ENCODE measurements at regions not wholly inside any gene's neighbourhood (a gene's known extent, or its start where the extent isn't known, plus 50 kb on each side); places are given as distances from the start of the nearest gene placed in this dataset.

DNA sequence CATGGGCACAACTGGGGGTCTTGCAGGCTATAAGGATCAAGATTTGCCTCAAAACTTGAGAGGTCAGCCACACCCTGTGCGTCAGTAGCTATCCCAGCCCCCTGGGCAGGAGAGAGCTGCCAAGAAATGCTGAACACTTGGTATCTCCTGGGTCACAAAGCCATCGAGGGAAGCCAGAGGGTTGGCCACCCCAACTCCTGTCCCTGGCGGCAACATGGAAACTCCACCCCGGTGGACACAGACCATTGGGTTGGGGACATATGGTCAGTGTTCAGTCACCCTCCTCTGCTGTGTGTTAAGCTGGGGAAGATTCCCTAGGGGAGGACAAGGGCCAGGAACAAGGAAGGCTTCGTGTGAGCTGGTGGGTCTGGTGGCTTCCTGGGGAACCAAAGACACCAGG lies 140.6 kb downstream of the C5orf15 start:
- DNase-seq (ENCODE audit: low read depth) = no peak
- TF ChIP-seq, protein P1, sequence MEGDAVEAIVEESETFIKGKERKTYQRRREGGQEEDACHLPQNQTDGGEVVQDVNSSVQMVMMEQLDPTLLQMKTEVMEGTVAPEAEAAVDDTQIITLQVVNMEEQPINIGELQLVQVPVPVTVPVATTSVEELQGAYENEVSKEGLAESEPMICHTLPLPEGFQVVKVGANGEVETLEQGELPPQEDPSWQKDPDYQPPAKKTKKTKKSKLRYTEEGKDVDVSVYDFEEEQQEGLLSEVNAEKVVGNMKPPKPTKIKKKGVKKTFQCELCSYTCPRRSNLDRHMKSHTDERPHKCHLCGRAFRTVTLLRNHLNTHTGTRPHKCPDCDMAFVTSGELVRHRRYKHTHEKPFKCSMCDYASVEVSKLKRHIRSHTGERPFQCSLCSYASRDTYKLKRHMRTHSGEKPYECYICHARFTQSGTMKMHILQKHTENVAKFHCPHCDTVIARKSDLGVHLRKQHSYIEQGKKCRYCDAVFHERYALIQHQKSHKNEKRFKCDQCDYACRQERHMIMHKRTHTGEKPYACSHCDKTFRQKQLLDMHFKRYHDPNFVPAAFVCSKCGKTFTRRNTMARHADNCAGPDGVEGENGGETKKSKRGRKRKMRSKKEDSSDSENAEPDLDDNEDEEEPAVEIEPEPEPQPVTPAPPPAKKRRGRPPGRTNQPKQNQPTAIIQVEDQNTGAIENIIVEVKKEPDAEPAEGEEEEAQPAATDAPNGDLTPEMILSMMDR (IDR thresholded peaks at IDR 0.05; ENCODE audit: insufficient read depth, low read depth, low read length) = no peak
- H3K4me3 ChIP-seq (ENCODE audit: low read depth, low read length) = no peak overlapping the region

DNA sequence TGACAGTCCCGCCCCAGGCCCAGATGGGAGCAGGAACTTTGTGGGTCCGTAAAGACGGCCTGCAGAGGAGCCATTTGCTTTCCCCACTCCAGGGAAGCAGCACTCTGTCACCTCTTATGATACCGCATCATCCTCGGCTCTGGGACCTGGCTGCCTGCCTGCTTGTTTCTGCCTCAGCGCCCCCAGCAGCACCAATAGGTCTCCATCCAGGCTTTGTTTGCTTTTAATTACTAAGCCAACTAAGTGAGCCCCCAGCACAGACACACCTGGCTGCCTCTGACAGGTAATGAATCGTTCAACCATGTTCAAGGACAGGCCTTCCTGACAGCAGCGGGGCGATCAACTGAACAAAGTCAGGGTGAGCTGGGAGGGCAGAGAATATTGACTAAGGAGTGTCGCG lies 141.4 kb downstream of the C5orf15 start:
- TF ChIP-seq, protein P1 (IDR thresholded peaks at IDR 0.05; ENCODE audit: insufficient read depth, low read depth, low read length) = no peak

DNA sequence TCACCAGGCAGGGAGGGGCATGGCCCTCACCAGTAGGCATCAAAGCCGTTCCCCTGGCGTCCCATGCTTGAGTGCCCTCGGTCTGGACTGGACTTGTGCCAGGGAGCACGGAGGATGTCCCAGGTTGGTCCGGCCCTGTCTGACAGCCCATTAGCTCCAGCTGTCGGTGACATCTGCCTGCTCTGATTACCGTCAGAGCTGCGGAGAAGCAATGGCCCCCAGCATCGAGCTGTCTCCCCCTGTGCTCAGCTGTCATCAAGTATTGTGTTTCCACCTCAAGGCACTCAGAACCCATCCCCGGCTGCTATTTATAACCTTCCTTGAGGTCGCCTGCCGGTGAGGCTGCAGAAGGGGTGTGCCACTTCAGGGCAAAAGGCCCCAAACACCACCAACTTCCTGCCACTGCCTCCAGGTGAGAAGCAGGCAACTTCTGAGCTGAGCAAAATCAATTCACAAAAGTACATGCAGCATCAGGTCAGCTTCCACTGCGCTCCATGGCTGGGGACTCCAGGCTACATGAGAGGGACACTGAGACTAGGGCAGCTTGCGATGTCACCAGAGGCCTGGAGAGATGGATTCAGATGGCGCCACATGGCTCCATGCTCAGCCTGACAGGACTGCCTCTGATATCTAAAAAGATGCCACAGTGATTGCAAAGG lies 142.7 kb downstream of the C5orf15 start:
- DNase-seq (ENCODE audit: low read depth) = no peak
- no peak overlapping the region for H3K4me3 ChIP-seq (ENCODE audit: low read depth, low read length)
- TF ChIP-seq, protein P1 (IDR thresholded peaks at IDR 0.05; ENCODE audit: insufficient read depth, low read depth, low read length) = no peak

More for the DNA sequence above, 141.4 kb downstream of the C5orf15 start:
- no peak overlapping the region for H3K4me3 ChIP-seq (ENCODE audit: low read depth, low read length)
- DNase-seq (ENCODE audit: low read depth) = no peak

DNA sequence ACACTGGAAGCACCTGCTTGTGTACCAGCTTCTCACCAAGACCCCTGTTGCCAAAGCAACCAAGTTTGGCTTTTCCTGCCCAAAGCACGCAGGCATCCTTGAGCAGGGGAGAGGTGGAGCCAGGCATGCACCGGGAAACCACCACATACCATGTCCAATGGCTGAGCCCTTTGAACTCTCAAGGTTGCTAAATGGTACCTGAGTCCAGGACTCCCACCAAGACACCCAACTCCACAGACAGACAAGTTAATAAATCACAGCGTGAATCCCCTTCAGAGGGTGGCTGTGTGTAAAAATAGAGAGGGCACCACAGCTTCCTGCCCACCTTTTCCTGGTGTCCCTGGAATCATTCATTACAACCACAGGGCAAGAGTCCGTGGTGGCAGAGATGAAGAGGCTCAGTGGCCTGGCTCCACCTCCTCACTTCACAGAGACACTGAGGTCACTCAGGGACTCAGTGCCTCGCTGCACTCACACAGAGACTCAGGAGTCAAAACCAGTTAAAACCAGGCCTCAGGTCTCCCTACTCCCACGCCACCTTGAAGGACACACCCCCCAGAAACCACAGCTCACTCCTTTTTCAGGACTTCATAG lies 143.7 kb downstream of the C5orf15 start:
- no peak for DNase-seq (ENCODE audit: low read depth)
- H3K4me3 ChIP-seq (ENCODE audit: low read depth, low read length) = no peak overlapping the region
- TF ChIP-seq, protein P1 (IDR thresholded peaks at IDR 0.05; ENCODE audit: insufficient read depth, low read depth, low read length) = no peak

DNA sequence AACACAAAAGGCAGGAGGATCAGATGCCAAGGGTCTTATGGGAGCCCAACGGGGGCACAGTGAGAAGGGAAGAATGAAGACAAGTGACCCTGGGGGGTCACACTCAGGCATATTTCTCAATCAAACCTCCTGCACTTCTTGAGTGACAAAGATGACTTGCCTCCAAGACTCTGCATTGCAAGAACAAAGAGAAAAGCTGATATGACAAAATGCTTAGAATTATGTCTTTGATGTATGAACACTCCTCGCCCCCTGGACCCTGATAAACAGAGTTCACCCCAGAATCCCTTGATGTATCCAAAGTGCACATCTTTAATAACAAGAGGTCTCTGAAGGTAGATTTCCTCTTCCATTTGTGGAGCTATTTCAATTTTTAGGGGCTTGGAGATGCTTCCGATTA lies 146.5 kb downstream of the C5orf15 start:
- TF ChIP-seq, protein P1 (IDR thresholded peaks at IDR 0.05; ENCODE audit: insufficient read depth, low read depth, low read length) = no peak
- DNase-seq (ENCODE audit: low read depth) = no peak
- H3K4me3 ChIP-seq (ENCODE audit: low read depth, low read length) = no peak overlapping the region

DNA sequence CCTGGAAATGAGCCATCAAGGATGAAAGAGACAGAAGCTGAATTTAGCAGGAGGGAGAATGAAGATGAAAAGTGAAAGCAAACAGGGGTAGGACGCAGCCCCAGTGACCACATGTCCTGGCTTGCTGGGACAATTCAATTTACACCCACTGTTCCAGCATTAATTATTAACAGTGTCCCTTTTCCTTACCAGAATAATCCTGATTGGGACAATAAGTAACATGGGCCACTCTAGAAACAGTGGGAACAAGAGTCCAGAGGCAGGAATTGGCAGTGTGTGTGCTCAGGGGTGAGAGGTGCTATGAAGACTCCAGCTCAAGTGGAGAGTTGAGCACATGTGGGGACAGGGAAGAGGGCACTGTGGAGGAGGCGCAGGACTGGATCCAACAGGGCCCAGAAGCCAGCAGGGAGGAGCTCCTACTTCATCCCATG lies 147.1 kb downstream of the C5orf15 start:
- TF ChIP-seq, protein P1 (IDR thresholded peaks at IDR 0.05; ENCODE audit: insufficient read depth, low read depth, low read length) = no peak
- no peak overlapping the region for H3K4me3 ChIP-seq (ENCODE audit: low read depth, low read length)
- DNase-seq (ENCODE audit: low read depth) = no peak

All from fibroblast of villous mesenchyme (primary cell).